HG03097 (cell line): ENCODE measurements at regions not wholly inside any gene's neighbourhood (a gene's known extent, or its start where the extent isn't known, plus 50 kb on each side); places are given as distances from the start of the nearest gene placed in this dataset.
"Not testable (repeated sequence)": the region's sequence is repeated elsewhere in the genome, so short reads cannot be mapped to it uniquely, and the experiment has no call there.

Source experiments
- ATAC-seq: cut with Tn5 transposase; IDR thresholded peaks from one replicate; pipeline ENCODE4 v1.9.1; 2021; ENCODE audit not compliant: unreplicated experiment, low FRiP score

- no peak for ATAC-seq
Measured at GRCh38 chr5:154593071-154593470, 115.0 kb upstream of the HAND1 start.

GRCh38 chr5:154590093-154590724, 112.2 kb upstream of the HAND1 start:
- ATAC-seq: no peak

- no peak for ATAC-seq
Measured at GRCh38 chr5:154589511-154589910, 111.5 kb upstream of the HAND1 start.

DNA sequence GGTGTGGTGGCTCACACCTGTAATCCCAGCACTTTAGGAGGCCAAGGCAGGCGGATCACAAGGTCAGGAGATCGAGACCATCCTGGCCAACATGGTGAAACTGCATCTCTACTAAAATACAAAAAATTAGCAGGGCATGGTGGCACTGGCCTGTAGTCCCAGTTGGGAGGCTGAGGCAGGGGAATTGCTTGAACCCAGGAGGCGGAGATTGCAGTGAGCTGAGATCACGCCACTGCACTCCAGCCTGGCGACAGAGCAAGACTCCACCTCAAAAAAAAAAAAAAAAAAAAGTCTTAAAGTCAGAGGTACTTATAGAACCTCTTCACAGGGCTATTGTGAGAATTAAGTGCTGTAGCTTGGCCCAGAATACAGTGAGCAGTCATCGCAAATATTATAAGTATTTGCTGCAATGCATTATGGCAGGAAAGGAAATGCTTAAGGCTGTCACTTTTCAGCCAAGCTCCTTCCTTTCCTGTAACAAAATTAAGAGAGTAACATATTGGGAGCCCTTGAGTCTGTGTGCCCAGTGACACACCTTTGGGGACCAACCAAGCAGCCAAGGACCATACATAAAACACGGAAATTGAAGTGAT, 110.9 kb upstream of the HAND1 start:
- ATAC-seq: not testable (repeated sequence)

DNA sequence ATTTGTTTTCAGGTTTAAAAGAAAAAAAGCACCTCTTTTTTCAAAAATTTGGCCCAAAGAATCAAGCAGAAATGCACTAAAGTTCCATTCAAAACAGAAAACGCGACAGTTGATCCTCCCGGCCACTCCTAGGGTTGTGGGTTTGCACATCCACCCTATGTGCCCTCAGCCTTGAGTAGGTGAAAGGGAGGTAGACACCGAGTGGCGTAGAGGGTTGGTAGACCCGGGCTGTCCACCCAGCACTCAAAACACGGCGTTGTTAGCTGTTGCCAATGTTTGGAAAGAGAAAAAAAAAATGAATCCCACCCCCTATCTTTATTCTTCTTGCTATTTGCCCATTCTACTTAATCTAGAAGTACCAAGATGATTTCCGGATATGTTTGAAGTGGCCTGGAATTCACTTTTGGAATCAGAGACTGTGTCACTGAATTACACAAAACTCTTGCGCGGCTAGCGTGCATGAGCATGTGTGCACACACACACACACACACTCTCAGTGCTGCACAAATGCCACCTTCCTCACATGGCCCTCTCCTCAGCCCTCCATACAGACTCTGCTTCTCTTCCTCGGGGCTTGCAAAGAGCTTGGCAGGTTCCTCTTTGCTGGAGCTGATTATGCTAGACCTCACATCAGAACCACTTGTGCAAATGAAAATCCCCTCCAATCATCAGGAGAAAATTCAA, 110.2 kb upstream of the HAND1 start:
- no peak for ATAC-seq

DNA sequence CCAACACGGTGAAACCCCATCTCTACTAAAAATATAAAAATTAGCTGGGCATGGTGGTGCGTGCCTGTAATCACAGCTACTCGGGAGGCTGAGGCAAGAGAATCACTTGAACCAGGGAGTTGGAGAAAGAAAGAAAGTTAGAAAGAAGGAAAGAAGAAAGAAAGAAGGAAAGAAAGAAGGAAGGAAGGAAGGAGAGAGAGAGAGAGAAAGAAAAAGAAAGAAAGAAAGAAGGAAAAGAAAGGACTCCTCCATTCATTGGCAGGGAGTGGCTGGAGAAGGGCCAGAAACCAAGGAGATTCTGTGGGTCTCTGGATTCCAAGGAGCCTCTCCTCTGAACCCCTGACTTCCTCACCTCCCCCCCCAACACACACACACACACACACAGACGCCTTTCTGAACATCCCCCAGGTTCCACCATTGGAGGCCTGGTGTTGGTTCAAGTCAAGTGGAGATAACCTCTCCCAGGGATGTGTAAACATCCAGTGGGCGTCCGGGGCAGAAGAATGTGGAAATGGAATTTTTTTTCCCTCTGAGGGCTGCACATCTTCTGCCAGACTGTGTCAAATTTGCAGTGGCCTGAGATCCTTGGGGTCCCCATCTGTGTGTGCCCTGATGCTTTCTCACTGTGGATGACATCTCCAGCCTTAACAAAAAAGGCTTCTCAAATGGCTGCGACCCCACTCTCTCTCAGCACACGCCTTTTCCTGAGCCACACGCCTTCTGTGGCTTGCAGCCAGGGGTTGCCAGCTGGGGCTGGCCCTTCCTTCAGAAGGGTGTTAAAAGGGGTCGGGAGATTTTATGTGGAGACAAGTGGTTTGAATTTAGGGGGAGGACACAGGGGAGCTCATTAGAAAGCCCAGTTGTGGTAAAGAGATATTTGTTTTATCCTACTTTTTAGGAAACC, 109.3 kb upstream of the HAND1 start:
- no peak for ATAC-seq

DNA sequence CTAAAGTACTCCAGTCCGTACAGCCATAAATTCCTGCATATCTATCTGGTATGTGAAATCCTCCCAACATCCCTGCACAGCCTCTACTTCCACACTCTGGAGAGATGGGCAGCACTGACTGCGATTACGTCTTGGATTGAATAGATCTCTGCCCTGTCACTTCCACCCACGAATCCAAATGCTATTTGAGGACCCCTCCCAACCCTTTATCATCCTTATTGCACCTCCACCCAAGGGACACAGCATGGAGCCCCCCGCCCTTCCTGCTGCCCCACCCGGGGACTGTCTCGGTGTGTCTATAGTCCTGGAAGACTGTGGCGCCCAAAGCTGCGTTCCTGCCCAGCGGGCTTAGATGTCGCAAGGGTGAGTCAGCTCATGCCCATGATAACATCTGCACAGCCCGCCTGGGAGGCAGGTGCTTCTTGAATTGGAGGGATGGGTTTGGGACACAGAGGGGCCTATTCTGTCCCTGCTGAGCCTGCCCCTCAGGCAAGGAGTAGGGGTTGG, 105.7 kb upstream of the HAND1 start:
- no peak for ATAC-seq

GRCh38 chr5:154580422-154580821, 102.4 kb upstream of the HAND1 start:
- no peak for ATAC-seq

GRCh38 chr5:154577416-154577815, 99.4 kb upstream of the HAND1 start:
- no peak for ATAC-seq

DNA sequence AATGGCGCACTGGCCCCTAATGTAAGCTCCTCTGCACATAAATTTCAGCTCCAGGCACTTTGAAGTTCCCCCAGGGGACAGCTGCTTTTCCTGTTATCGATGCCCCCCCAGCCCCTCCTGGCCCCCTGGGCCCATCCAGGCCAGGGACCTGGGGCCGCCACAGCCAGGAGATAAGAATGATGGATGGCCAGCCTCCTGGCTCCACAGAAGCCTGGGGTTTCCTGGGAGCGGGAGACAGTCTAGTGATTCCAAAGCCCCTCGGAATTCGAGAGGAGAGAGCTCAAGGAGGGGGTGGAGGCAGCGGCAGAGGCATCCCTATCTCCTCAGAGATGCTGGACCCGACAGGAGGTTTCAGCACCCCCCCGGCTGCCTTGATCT, 98.4 kb upstream of the HAND1 start:
- no peak for ATAC-seq

DNA sequence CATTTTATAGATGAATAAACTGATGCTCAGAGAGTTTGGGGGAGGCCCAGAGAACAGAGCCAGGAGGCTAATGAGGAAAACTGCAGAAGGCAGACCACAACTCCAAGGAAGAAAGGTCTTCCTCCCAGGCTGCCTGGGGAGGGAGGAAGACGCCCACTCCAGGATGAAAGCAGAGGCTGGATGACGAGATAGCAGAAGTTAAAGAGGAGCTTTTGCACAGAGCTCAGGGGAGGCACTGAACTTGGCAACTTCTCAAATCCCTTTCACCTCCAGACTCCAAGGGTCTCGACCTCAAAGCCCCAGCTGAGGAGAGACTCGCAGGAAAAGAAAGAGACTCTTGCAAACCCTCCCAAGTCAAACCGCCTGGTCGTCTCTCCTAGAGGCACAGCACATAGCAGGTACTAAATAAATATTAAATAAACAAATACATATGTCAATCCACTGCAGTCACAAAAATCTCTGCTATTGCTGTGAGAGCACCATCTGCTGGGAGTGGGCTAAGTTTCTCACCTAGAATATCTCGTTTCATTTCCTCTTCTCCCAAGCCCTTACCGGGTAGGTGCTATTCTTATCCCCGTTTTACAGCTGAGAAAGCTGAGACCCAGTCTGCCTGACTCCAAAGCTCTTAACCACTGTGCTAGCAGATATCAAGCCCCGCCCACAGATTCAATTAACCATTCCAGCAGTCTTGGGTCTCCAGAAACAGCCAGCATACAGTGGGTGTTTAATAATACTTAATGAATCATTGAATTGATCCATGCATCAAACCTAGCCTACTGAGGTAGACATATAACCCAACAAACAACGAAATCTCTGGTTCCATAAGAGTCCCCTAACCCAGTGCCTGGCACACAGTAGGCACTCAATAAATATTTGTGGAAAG, 97.8 kb upstream of the HAND1 start:
- ATAC-seq: peak; percentile 83

DNA sequence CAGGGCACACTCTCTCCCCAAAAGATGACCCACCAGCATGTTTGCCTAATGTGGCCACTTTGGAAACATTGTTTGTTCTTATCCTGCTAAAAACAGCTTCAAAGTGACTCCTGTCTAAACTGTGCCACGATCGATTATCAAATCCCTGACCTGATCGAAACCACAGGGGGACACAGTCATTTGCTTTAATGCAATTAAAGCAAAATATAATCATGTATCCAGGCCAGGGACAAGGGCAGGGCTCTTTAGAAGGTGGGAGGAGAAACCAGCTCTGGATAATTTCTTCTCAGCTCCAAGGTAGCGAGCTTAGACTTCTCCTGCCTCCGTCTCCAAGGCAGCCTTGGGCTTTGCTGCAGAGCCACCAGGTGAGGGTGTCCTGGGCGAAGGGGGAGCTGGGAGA, 95.0 kb upstream of the HAND1 start:
- no peak for ATAC-seq

DNA sequence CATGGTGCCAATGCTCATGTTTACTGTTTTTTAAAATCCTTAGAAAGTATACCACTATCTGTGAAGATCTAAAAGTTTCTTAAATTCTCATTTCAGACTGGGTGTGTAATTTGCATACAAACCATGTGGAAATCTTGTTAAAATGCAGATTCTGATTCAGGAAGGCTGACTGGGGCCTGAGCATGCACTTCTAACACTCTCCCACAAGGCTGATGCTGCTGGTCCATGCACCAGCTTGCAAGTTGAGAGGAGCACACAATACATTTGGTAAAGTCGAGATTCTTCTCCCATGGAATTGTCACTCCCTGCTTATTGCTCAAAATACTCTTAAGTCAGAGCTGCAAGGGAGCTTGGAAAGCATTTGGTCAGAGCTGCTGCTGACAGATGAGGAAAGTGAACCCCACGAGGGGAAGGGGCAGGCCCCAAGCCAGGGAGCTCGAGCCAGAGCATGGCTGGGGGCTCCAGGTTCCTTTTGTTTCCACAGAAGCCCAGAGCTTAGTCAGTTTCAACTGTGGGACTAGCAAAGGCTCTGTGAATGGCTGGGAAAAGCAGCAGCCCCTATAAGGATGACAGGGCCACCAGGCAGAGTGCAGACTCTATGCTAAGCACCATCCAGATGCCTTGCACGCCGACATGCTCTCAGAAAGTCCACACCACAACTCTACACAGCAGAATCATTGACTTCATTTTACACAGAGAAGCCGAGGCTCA, 93.5 kb upstream of the HAND1 start:
- no peak for ATAC-seq

GRCh38 chr5:154570572-154571324, 92.7 kb upstream of the HAND1 start:
- ATAC-seq: no peak

DNA sequence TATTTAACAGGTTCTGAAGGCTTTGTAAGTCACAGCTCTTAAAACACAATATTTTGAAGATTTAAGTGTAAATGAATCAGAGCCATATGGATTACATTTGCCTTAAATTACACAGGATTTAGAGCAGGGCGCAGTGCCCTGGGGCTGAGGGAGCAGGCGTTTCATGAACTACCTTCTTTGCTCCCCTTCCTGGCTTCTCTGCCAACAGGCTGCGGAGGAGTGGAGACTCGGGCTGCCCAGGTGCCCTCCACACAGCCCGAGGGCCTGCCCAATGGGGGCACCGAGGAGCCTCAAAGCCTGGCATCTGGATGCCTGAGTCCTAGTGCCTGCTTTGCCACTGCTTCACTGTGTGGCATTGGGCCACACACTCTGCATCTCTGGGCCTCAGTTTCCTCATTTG, 90.6 kb upstream of the HAND1 start:
- no peak for ATAC-seq

GRCh38 chr5:154567155-154567554, 89.1 kb upstream of the HAND1 start:
- ATAC-seq: no peak

GRCh38 chr5:154566146-154566680, 88.2 kb upstream of the HAND1 start:
- no peak for ATAC-seq

DNA sequence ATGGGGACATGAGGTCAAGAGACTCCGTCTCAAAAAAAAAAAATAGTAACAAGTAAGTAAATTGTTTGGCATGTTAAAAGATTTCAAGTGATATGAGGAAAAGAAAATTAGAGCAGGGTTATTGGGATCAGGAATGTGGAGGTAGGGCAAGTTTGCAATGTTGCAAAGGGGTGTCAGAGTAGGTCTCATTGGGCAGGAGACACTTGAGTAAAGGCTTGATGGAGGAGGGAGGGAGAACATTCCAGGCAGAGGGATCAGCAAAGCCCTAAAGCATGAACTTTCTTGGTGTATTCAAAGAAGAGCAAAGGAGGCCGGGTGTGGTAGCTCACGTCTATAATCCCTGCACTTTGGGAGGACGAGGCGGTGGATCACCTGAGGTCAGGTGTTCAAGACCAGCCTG, 87.1 kb upstream of the HAND1 start:
- no peak for ATAC-seq
